PC-9 (cell line): ENCODE measurements at regions not wholly inside any gene's neighbourhood (a gene's known extent, or its start where the extent isn't known, plus 50 kb on each side); places are given as distances from the start of the nearest gene placed in this dataset.

ENCODE experiments used
- EZH2 ChIP-seq: fragments of 200-600 bp; sonication (generic); IDR thresholded peaks from 2 replicates; pipeline ENCODE4 v1.8.0; 2017; ENCODE audit warnings: antibody characterized with exemption, low read depth
- TF ChIP-seq, protein P1 (sequence below): fragments of 200-600 bp; sonication (generic); conservative IDR thresholded peaks from 2 replicates; pipeline ENCODE4 v1.6.1; 2017; ENCODE audit warnings: mixed run types, antibody characterized with exemption, mild to moderate bottlenecking, moderate library complexity

DNA sequence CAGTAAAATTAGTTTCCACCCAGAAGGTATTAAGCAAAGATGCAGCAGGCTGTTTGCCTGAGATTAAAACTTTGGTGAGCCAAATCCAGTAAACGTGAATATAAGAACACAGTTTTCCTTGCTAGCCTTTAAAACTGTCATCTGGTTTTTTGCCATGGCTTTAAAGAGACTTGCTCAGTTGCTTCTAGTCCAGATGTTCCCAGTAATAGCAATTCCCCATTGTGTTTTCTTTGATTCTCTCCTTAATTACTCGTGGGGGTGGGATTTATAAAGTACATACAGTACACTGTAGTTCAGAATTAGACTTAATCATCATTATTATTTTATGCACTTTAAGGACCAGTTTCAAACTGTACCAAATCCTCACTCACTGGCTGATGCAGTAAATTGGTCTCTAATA, 303.5 kb upstream of the ZNF804A start:
- TF ChIP-seq, protein P1, sequence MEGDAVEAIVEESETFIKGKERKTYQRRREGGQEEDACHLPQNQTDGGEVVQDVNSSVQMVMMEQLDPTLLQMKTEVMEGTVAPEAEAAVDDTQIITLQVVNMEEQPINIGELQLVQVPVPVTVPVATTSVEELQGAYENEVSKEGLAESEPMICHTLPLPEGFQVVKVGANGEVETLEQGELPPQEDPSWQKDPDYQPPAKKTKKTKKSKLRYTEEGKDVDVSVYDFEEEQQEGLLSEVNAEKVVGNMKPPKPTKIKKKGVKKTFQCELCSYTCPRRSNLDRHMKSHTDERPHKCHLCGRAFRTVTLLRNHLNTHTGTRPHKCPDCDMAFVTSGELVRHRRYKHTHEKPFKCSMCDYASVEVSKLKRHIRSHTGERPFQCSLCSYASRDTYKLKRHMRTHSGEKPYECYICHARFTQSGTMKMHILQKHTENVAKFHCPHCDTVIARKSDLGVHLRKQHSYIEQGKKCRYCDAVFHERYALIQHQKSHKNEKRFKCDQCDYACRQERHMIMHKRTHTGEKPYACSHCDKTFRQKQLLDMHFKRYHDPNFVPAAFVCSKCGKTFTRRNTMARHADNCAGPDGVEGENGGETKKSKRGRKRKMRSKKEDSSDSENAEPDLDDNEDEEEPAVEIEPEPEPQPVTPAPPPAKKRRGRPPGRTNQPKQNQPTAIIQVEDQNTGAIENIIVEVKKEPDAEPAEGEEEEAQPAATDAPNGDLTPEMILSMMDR = no peak
- TF ChIP-seq EZH2 = no peak
